ENCODE measurements at regions not wholly inside any gene's neighbourhood (a gene's known extent, or its start where the extent isn't known, plus 50 kb on each side); places are given as distances from the start of the nearest gene placed in this dataset.

GRCh38 chr14:22477569-22478194 is 111.3 kb downstream of the DAD1 start:
- DNase-seq (ENCODE audit: low read depth in 2 of 2): no peak

GRCh38 chr14:22476887-22477286 is 112.1 kb downstream of the DAD1 start:
- DNase-seq (ENCODE audit: low read depth in 2 of 2): no peak

GRCh38 chr14:22476005-22476751 is 112.8 kb downstream of the DAD1 start:
- DNase-seq (ENCODE audit: low read depth in 2 of 2): no peak

GRCh38 chr14:22475381-22475780 is 113.6 kb downstream of the DAD1 start:
- DNase-seq (ENCODE audit: low read depth in 2 of 2): no peak

GRCh38 chr14:22474730-22475351 is 114.2 kb downstream of the DAD1 start:
- no peak for DNase-seq (ENCODE audit: low read depth in 2 of 2)

GRCh38 chr14:22472935-22473854 is 115.8 kb downstream of the DAD1 start:
- no peak for DNase-seq (ENCODE audit: low read depth in 2 of 2)

- DNase-seq (ENCODE audit: low read depth in 2 of 2): no peak
Observed at GRCh38 chr14:22472466-22472865, 116.6 kb downstream of the DAD1 start.

GRCh38 chr14:22471545-22472121 is 117.4 kb downstream of the DAD1 start:
- DNase-seq (ENCODE audit: low read depth in 2 of 2): no peak

GRCh38 chr14:22469538-22470303 is 119.3 kb downstream of the DAD1 start:
- DNase-seq (ENCODE audit: low read depth in 2 of 2): no peak

GRCh38 chr14:22468830-22469229 is 120.2 kb downstream of the DAD1 start:
- no peak for DNase-seq (ENCODE audit: low read depth in 2 of 2)

- DNase-seq (ENCODE audit: low read depth in 2 of 2): no peak
Observed at GRCh38 chr14:22466491-22466890, 122.5 kb downstream of the DAD1 start.

- no peak for DNase-seq (ENCODE audit: low read depth in 2 of 2)
Observed at GRCh38 chr14:22465201-22465840, 123.7 kb downstream of the DAD1 start.

GRCh38 chr14:22464422-22465142 is 124.4 kb downstream of the DAD1 start:
- no peak for DNase-seq (ENCODE audit: low read depth in 2 of 2)

- DNase-seq (ENCODE audit: low read depth in 2 of 2): no peak
Observed at GRCh38 chr14:22463763-22464173, 125.3 kb downstream of the DAD1 start.

- no peak for DNase-seq (ENCODE audit: low read depth in 2 of 2)
Observed at GRCh38 chr14:22462923-22463322, 126.1 kb downstream of the DAD1 start.

- DNase-seq (ENCODE audit: low read depth in 2 of 2): no peak
Observed at GRCh38 chr14:22460461-22461195, 128.4 kb downstream of the DAD1 start.

- no peak for DNase-seq (ENCODE audit: low read depth in 2 of 2)
Observed at GRCh38 chr14:22458737-22459136, 130.3 kb downstream of the DAD1 start.

GRCh38 chr14:22456998-22457594 is 131.9 kb downstream of the DAD1 start:
- no peak for DNase-seq (ENCODE audit: low read depth in 2 of 2)

- DNase-seq (ENCODE audit: low read depth in 2 of 2): no peak
Observed at GRCh38 chr14:22456421-22456820, 132.6 kb downstream of the DAD1 start.
